GM18519 (cell line): ENCODE measurements at regions not wholly inside any gene's neighbourhood (a gene's known extent, or its start where the extent isn't known, plus 50 kb on each side); places are given as distances from the start of the nearest gene placed in this dataset.
"Not testable (repeated sequence)": the region's sequence is repeated elsewhere in the genome, so short reads cannot be mapped to it uniquely, and the experiment has no call there.

Experiments used
- ATAC-seq: cut with Tn5 transposase; IDR thresholded peaks from one replicate; pipeline ENCODE4 v1.9.1; 2021; ENCODE audit warnings: mild to moderate bottlenecking, moderate library complexity; ENCODE audit not compliant: unreplicated experiment, low FRiP score

- ATAC-seq = no peak
Observed at GRCh38 chr9:74064702-74065101, 432.4 kb upstream of the RORB start.

GRCh38 chr9:74066128-74066527 lies 431.0 kb upstream of the RORB start:
- no peak for ATAC-seq

GRCh38 chr9:74066605-74067004 lies 430.5 kb upstream of the RORB start:
- no peak for ATAC-seq

GRCh38 chr9:74071502-74071901 lies 425.6 kb upstream of the RORB start:
- no peak for ATAC-seq

- no peak for ATAC-seq
Observed at GRCh38 chr9:74073897-74074296, 423.2 kb upstream of the RORB start.

GRCh38 chr9:74078647-74079046 lies 418.5 kb upstream of the RORB start:
- ATAC-seq = no peak

- ATAC-seq = not testable (repeated sequence)
Observed at GRCh38 chr9:74080652-74081051, 416.5 kb upstream of the RORB start.

GRCh38 chr9:74083681-74084433 lies 413.3 kb upstream of the RORB start:
- no peak for ATAC-seq

GRCh38 chr9:74085384-74086037 lies 411.6 kb upstream of the RORB start:
- ATAC-seq = not testable (repeated sequence)

GRCh38 chr9:74090921-74091320 lies 406.2 kb upstream of the RORB start:
- not testable (repeated sequence) for ATAC-seq

GRCh38 chr9:74092491-74092834 lies 404.7 kb upstream of the RORB start:
- ATAC-seq = no peak

- ATAC-seq = not testable (repeated sequence)
Observed at GRCh38 chr9:74094037-74094436, 403.1 kb upstream of the RORB start.

- ATAC-seq = no peak
Observed at GRCh38 chr9:74094766-74095165, 402.4 kb upstream of the RORB start.

GRCh38 chr9:74095925-74096324 lies 401.2 kb upstream of the RORB start:
- no peak for ATAC-seq

- no peak for ATAC-seq
Observed at GRCh38 chr9:74096420-74096819, 400.7 kb upstream of the RORB start.

- ATAC-seq = no peak
Observed at GRCh38 chr9:74100042-74100441, 397.1 kb upstream of the RORB start.

GRCh38 chr9:74102148-74102547 lies 395.0 kb upstream of the RORB start:
- ATAC-seq = not testable (repeated sequence)

GRCh38 chr9:74102702-74103101 lies 394.4 kb upstream of the RORB start:
- no peak for ATAC-seq

GRCh38 chr9:74107692-74108091 lies 389.4 kb upstream of the RORB start:
- ATAC-seq = no peak

- no peak for ATAC-seq
Observed at GRCh38 chr9:74115976-74116375, 381.2 kb upstream of the RORB start.

GRCh38 chr9:74117151-74117550 lies 380.0 kb upstream of the RORB start:
- ATAC-seq = no peak

- ATAC-seq = no peak
Observed at GRCh38 chr9:74117731-74118130, 379.4 kb upstream of the RORB start.
